Head of caudate nucleus (tissue), 42 donors: ENCODE measurements at regions not wholly inside any gene's neighbourhood (a gene's known extent, or its start where the extent isn't known, plus 50 kb on each side); places are given as distances from the start of the nearest gene placed in this dataset.

Experiments
- DNase-seq, 42 donors: peaks; one replicate each; pipeline versions ENCODE4 v3.0.0 to v3.0.0-alpha.2; 2020 to 2021; ENCODE audit warnings: mixed read lengths in 7 of 42
- intact Hi-C: fragments of 100-400 bp; cut with DNase I; formaldehyde crosslinking; loops from one replicate; pipeline ENCODE4 v1.15.0; 2022

GRCh38 chr2:60047944-60048525 lies 505.4 kb downstream of the BCL11A start:
- DNase-seq: no peak
- intact Hi-C loops: no loop called here

DNA sequence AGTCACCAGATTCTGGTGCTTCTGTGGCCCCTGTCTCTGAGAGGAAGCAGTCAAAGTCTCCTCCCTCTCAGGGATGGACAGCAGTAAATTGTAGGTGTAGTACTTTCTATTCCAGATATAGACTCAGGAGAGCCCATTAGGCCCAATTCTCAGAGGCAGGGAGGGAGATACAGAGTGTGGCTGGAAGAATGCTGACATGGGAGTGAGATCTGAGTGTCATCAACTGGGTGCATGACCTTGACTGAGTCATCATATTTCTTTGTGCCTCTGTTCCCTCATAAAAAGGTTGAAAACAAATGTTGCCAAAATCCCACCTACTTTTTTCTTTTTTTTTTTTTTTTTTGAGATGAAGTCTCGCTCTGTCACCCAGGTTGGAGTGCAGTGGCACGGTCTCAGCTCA lies 506.1 kb downstream of the BCL11A start:
- no peak for DNase-seq
- intact Hi-C loops: no loop called here

- intact Hi-C loops: no loop called here
Measured at GRCh38 chr2:60046529-60046928, 506.9 kb downstream of the BCL11A start.

GRCh38 chr2:60045456-60045855 lies 508.0 kb downstream of the BCL11A start:
- intact Hi-C loops: no loop called here

More at GRCh38 chr2:60046529-60046928, 506.9 kb downstream of the BCL11A start:
- peak in 18 of 42 donors; percentile 6 to 62 (median 16) for DNase-seq

DNA sequence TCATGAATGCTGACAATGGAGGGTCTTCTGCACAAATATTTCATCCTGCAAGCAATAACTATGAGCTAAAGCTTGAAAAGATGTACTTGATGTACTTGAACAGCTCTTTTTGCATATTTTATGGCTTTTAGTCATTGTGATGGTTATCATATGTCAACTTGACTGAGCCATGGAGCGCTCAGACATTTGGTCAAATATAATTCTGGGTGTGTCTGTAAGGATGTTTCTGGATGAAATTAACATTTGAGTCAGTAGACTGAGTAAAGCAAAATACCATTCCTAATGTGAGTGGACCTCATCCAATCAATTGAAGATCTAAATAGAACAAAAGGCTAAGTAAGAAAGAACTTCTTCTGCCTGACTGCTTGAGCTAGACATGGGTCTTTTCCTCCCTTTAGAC lies 509.0 kb downstream of the BCL11A start:
- no peak for DNase-seq
- intact Hi-C loops: no loop called here

More at GRCh38 chr2:60045456-60045855, 508.0 kb downstream of the BCL11A start:
- DNase-seq: no peak

- DNase-seq: no peak
- intact Hi-C loops: no loop called here
Measured at GRCh38 chr2:60042023-60042422, 511.4 kb downstream of the BCL11A start.

GRCh38 chr2:60033325-60033724 lies 520.1 kb downstream of the BCL11A start:
- no peak for DNase-seq

DNA sequence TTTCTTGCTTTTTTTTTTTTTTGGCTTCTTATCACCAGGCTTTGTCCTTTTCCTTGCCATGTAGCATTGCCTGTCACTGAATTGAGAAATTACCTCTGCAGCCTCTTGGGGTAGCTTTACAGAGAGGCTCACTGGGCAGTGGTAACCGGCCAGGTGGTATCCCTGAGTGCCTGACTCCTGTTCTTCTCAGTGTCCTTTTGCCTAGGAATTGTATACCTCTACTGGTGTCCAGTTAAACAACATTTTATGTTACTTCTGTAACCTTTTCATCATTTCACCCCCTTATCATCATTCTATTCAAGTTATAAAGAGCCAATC lies 523.9 kb downstream of the BCL11A start:
- DNase-seq: no peak
- intact Hi-C loops: no loop called here

More at GRCh38 chr2:60033325-60033724, 520.1 kb downstream of the BCL11A start:
- intact Hi-C loops: no loop called here

GRCh38 chr2:60028849-60029565 lies 524.4 kb downstream of the BCL11A start:
- intact Hi-C loops: no loop called here
- no peak for DNase-seq

GRCh38 chr2:60025496-60025895 lies 528.0 kb downstream of the BCL11A start:
- DNase-seq: no peak
- intact Hi-C loops: no loop called here

DNA sequence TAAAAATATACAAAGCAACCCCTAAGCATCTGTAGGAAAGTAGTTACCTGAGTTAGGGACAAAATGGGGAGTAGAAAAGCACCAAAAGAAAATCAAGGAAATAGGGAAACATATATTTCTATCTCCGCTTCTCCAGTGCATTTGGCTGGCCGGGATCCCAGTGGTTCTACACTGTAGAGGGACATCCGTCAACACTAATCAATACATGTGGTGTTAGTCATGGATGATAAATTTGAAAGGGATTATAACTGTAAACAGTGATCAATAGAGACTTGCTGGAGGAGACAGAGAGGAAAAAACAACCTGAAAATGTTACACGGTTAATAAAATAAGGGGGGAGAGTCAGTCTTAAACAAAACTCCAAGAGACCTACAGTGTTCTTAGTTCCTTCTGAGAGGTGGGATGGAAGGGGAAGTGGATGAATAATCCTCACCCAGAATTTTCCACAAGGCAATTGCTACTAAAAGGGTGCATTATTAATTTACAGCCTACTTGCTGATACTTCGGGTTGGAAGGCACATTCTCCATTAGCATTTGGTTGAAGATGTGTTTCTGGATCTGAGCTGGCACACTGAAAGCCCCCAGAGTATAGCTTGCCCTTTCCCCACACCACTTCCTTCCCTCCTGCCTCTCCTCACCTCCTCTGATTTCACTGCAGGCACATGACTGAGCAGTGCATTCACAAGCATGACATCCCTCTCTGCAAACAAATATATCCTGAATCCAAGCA lies 530.0 kb downstream of the BCL11A start:
- intact Hi-C loops: no loop called here
- DNase-seq: no peak

GRCh38 chr2:60007671-60008070 lies 545.8 kb downstream of the BCL11A start:
- no peak for DNase-seq
- intact Hi-C loops: no loop called here

DNA sequence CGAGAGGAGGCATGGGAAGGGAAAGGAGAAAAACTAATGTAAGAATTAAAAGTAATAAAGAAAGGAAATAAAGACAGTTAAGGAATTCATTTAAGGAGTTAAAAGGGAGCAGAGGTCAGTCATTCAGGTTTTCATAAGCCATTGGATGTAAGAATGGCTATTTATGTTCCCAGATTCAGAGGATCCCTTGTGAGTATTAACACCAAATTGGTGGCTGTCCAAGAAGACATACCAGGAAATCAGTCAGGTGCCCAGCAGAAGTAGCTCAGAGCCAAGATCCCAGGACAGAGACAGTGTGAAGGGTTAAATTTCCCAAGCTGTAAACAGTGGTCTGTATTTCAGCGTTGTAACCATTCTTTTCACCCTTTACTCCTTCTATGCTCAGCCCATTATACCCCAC lies 550.4 kb downstream of the BCL11A start:
- intact Hi-C loops: no loop called here
- DNase-seq: no peak

DNA sequence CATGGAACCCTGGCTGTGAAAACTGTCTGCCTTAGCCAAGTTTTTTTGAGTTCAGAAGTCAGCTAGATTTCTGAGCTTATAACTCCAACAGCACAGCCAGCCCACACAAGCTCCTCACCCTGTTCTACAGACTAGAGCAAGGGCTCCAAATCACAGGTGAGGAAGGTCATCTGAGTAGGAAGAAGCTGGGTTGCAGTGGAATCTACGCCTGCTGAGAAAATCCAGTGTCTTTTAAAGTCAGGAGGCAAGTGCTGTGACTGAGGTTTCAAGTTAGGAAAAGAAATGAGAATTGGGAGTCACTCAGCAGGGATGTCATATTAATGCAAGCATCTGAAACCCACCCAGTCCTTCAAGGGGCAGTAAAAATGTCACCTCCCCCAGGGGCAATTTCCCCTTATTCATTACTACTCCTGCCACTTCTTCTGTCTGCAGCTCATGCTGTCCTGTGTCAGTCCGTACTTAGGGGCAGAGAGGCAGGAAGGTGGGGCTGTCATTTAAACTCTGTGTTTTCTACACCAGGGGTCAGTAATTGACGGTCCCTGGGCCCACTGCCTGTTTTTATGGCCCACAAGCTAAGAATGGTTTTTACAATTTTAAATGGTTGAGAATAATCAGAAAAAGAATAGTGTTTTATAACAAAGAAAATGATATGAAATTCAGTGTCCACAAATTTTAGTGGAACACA lies 551.1 kb downstream of the BCL11A start:
- intact Hi-C loops: no loop called here
- DNase-seq: no peak

DNA sequence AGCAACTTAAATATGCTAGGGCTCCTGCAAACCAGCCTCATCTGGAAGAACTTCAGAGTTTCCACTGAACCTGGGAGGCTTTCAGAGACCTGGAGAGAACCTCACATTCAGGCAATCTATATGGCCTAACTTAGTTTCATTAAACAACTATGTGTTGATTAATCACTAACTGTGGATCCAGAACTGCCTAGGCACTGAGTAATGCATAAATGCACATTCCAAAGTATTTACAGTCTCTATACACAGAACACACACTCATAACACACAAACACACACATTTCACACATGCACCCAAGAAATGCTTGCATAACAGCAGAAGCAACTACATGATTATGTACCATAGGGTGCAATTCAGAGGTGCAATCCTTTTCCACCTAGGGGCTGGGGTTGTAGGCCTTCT lies 552.8 kb downstream of the BCL11A start:
- intact Hi-C loops: no loop called here
- no peak for DNase-seq

- intact Hi-C loops: no loop called here
Measured at GRCh38 chr2:59998324-59998723, 555.1 kb downstream of the BCL11A start.

DNA sequence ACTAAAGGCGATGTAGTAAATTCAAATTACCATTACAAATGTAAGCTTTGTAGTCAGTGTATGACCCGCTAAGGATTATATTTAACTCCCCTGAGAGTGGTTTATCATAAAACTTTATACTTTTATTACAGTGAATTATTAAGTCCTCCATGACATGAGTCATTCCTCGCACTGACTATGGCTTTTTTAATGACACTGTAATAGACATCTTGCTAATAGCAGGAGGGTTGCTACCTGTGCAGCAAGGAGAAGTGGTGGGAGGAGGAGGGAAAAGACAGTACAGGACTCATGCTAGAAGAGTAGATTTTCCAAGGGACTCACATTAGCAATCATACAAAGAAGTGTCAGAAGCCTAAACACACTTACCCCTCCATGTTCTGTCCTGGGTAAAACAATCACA lies 556.1 kb downstream of the BCL11A start:
- peak in 15 of 42 donors; percentile 5 to 66 (median 22) for DNase-seq
- intact Hi-C loops: no loop called here

More at GRCh38 chr2:59998324-59998723, 555.1 kb downstream of the BCL11A start:
- no peak for DNase-seq

GRCh38 chr2:59996855-59997254 lies 556.6 kb downstream of the BCL11A start:
- intact Hi-C loops: no loop called here
- no peak for DNase-seq

- no peak for DNase-seq
- intact Hi-C loops: no loop called here
Measured at GRCh38 chr2:59993726-59994125, 559.7 kb downstream of the BCL11A start.

GRCh38 chr2:59988341-59988740 lies 565.1 kb downstream of the BCL11A start:
- DNase-seq: no peak
- intact Hi-C loops: no loop called here
